ENCODE measurements at regions not wholly inside any gene's neighbourhood (a gene's known extent, or its start where the extent isn't known, plus 50 kb on each side); places are given as distances from the start of the nearest gene placed in this dataset.

GRCh38 chr7:89773611-89774010, 380.7 kb upstream of the STEAP1 start:
- Histone ChIP-seq H3K27ac (no peak overlapping the region), H3K4me1 (no peaks in the 10 kb centered on the region), H3K27me3 (no peaks in the 10 kb centered on the region), H3K9me3 (peaks cover 0 to 4% (median 0%) of the 10 kb centered on the region in 12 donors), H3K36me3 (no peaks in the 10 kb centered on the region), H3K4me3 (no peak overlapping the region)
- intact Hi-C loops (cut with DNase I) = no loop called here
- TF ChIP-seq, protein P1, sequence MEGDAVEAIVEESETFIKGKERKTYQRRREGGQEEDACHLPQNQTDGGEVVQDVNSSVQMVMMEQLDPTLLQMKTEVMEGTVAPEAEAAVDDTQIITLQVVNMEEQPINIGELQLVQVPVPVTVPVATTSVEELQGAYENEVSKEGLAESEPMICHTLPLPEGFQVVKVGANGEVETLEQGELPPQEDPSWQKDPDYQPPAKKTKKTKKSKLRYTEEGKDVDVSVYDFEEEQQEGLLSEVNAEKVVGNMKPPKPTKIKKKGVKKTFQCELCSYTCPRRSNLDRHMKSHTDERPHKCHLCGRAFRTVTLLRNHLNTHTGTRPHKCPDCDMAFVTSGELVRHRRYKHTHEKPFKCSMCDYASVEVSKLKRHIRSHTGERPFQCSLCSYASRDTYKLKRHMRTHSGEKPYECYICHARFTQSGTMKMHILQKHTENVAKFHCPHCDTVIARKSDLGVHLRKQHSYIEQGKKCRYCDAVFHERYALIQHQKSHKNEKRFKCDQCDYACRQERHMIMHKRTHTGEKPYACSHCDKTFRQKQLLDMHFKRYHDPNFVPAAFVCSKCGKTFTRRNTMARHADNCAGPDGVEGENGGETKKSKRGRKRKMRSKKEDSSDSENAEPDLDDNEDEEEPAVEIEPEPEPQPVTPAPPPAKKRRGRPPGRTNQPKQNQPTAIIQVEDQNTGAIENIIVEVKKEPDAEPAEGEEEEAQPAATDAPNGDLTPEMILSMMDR (IDR thresholded peaks at IDR 0.05) = no peak
- no peak for TF ChIP-seq POLR2A (IDR thresholded peaks at IDR 0.05)
- DNase-seq (no peak), ATAC-seq (no peak)
- 61 to 77% (median 70%) methylated on average over 2 of the region's 2 CpGs for WGBS, 4 donors

DNA sequence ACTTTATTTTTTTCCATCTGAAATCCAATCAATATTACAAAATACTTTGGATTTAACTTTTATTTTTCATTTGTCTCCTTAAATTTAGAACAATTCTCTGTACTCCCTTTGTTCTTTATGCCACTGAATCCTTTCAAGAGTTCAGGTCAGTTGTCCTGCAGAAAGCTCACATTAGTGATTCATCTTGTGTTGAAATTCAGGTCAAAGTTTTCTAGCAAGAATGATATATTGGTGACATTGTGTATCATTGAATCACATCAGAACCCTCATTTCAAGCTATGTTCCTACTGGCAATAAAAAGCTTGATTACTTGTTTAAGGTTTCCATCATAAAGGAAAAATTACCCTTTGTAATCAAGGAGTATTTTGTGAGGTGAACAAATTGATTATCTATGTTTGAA, 378.8 kb upstream of the STEAP1 start:
- H3K27me3 ChIP-seq = no peaks in the 10 kb centered on the region
- DNase-seq (no peak), ATAC-seq (no peak)
- H3K4me3 ChIP-seq = no peak overlapping the region
- intact Hi-C loops (cut with DNase I) = no loop called here
- no peaks in the 10 kb centered on the region for H3K36me3 ChIP-seq
- H3K27ac ChIP-seq = no peak overlapping the region
- no peak for TF ChIP-seq POLR2A (IDR thresholded peaks at IDR 0.05)
- TF ChIP-seq, protein P1 (IDR thresholded peaks at IDR 0.05) = no peak
- H3K4me1 ChIP-seq = no peaks in the 10 kb centered on the region
- H3K9me3 ChIP-seq = no peaks in the 10 kb centered on the region

DNA sequence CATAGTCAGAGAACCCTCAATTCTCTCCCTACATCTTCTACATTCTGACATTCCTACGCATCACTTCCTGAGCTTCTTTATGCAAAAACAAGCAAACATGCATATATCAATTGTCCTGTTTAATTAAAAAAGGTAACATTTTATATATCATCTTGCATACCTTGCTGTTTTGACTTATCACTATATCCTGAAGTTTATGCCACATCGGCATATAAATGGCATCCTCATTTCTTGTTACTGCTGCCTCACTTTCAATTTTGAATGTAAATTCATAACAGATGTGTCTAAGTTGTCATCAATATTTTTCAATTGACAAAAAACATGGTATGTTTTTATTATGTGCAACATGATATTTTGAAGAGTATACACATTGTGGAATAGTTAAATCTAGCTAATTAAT, 377.3 kb upstream of the STEAP1 start:
- 91 to 98% (median 95%) methylated on average over 2 of the region's 2 CpGs for WGBS, 4 donors
- Histone ChIP-seq H3K4me3 (no peak overlapping the region), H3K4me1 (no peaks in the 10 kb centered on the region), H3K9me3 (no peaks in the 10 kb centered on the region), H3K36me3 (no peaks in the 10 kb centered on the region), H3K27ac (no peak overlapping the region), H3K27me3 (no peaks in the 10 kb centered on the region)
- no peak for DNase-seq
- no peak for ATAC-seq
- TF ChIP-seq, protein P1 (IDR thresholded peaks at IDR 0.05) = no peak
- no peak for TF ChIP-seq POLR2A (IDR thresholded peaks at IDR 0.05)
- intact Hi-C loops (cut with DNase I) = no loop called here

GRCh38 chr7:89777499-89777898, 376.8 kb upstream of the STEAP1 start:
- Histone ChIP-seq H3K27ac (no peak overlapping the region), H3K4me1 (no peaks in the 10 kb centered on the region), H3K9me3 (no peaks in the 10 kb centered on the region), H3K27me3 (no peaks in the 10 kb centered on the region), H3K4me3 (no peak overlapping the region), H3K36me3 (no peaks in the 10 kb centered on the region)
- TF ChIP-seq, protein P1 (IDR thresholded peaks at IDR 0.05) = no peak
- no peak for TF ChIP-seq POLR2A (IDR thresholded peaks at IDR 0.05)
- intact Hi-C loops (cut with DNase I) = no loop called here
- no peak for DNase-seq
- no peak for ATAC-seq

Measured in heart left ventricle (tissue), 16 donors.